Fibroblast of villous mesenchyme (primary cell): ENCODE measurements at regions not wholly inside any gene's neighbourhood (a gene's known extent, or its start where the extent isn't known, plus 50 kb on each side); places are given as distances from the start of the nearest gene placed in this dataset.
"Not testable (repeated sequence)": the region's sequence is repeated elsewhere in the genome, so short reads cannot be mapped to it uniquely, and the experiment has no call there.

Experiments used
- DNase-seq: peaks from one replicate; pipeline ENCODE4 v3.0.0-alpha.2; 2010; ENCODE audit warnings: low read depth
- H3K4me3 ChIP-seq: 2 replicates; pipeline ENCODE4 v1.5.1; 2011; ENCODE audit warnings: low read depth, mild to moderate bottlenecking, low read length
- TF ChIP-seq, protein P1 (sequence below): IDR thresholded peaks from 2 replicates; pipeline ENCODE4 v1.5.1; 2012; ENCODE audit warnings: low read depth, mild to moderate bottlenecking, low read length; ENCODE audit not compliant: insufficient read depth

DNA sequence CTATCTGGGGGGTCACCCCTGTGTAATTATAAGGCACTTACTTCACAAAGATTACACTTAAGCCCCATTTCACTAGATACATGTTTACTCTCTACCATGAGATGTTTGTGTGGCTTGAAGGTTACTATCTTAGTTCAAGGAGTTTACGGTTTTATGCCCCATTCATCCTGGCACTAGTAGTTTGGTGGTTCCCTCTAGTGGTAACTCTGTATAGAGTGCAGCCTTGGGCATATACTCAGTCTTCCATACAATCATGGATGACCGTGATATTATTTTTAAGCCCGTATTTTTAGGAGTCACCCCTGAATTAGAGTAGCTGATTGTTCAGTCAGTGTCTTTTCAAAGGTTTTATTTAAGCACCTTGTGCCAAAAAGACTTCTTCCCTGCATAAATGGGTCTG is 109.9 kb upstream of the FAM47C start:
- DNase-seq: no peak
- TF ChIP-seq, protein P1, sequence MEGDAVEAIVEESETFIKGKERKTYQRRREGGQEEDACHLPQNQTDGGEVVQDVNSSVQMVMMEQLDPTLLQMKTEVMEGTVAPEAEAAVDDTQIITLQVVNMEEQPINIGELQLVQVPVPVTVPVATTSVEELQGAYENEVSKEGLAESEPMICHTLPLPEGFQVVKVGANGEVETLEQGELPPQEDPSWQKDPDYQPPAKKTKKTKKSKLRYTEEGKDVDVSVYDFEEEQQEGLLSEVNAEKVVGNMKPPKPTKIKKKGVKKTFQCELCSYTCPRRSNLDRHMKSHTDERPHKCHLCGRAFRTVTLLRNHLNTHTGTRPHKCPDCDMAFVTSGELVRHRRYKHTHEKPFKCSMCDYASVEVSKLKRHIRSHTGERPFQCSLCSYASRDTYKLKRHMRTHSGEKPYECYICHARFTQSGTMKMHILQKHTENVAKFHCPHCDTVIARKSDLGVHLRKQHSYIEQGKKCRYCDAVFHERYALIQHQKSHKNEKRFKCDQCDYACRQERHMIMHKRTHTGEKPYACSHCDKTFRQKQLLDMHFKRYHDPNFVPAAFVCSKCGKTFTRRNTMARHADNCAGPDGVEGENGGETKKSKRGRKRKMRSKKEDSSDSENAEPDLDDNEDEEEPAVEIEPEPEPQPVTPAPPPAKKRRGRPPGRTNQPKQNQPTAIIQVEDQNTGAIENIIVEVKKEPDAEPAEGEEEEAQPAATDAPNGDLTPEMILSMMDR: peak; percentile 28
- no peak overlapping the region for H3K4me3 ChIP-seq

DNA sequence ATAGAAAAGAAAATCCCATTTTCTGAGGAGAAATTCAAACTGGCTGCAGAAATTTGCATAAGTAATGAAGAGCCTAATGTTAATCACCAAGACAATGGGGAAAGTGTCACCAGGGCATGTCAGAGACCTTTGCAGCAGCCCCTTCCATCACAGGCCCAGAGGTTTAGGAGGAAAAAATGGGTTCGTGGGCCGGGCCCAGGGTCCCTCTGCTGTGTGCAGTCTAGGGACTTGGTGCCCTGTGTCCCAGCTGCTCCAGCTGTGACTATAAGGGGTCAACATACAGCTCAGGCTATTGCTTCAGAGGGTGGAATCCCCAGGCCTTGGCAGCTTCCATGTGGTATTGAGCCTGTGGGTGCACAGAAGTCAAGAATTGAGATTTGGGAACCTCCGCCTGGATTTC is 103.6 kb upstream of the FAM47C start:
- DNase-seq, H3K4me3 ChIP-seq: not testable (repeated sequence)

DNA sequence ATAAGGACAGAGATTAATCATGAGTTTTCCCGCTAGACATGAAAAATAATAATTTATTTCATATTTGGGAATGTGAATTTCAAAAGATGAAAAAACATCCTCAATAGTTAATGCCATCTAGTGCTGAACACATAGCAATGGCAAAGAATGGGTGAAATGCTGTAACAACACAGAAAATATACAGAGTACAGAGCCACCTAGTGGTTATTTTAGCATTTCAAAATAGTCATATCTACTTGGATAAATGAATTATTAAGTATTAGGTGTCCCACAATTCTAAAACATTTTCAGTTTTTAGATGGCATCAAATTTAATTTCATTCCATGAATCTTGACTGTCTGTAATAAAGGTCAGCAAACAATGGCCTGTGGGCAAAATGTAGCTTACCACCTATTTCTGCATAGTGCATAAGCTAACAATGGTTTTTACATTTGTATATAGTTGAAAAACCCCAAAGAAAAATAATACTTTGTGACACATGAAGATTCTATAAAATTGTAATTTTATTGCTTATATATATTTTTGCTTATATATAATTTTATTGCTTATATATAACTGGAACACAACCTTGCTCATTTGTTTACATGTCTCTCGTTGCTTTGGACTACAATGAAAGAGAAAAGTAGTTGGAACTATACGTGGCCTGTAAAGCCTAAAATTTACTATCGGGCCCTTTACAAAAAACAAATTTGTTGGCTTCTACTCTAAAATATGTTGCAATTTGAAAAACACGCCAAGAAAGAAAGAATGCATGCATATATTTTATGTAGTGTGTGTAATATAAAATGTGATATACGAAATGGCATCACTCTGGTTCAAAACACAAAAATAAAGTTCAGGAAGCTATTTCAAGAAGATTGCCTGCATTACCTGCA is 99.1 kb upstream of the FAM47C start:
- H3K4me3 ChIP-seq: no peak overlapping the region
- peak; percentile 8 for DNase-seq
- TF ChIP-seq, protein P1: peak; percentile 40

DNA sequence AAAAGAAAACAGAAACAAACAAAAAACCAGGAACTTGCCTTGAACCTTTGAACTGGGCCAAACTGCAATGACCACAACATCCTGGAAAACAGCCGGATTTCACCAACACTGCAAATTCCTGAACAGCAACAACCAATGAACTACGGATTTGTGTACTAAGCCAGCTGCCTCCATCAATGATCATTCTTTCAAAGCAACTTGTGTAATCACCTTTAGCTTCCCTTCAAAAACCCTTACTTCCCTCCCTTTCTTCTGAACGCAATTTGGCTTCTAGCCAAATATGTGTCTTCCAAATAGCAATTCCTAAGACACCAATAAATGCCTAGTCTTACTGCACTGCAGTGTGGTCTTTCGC is 98.5 kb upstream of the FAM47C start:
- H3K4me3 ChIP-seq: no peak overlapping the region
- no peak for DNase-seq
- TF ChIP-seq, protein P1: no peak

DNA sequence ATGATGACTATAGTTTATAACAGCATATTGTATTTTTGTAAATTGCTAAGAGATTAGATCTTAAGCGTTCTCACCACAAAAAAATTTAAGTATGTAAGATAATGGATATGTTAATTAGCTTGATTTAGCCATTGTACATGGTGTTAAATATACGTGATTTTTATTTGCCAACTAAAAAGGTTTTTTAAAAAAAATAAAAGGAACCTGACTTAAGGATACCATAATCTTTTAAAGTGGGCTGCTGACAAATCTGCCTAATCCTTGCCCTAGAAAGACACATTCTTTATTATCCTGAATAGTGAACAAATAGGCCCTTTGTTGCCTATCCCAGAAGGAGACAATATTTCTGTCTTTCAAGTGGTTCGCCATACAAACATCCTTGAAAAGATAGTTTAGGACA is 94.6 kb upstream of the FAM47C start:
- no peak overlapping the region for H3K4me3 ChIP-seq
- TF ChIP-seq, protein P1: no peak
- DNase-seq: no peak

DNA sequence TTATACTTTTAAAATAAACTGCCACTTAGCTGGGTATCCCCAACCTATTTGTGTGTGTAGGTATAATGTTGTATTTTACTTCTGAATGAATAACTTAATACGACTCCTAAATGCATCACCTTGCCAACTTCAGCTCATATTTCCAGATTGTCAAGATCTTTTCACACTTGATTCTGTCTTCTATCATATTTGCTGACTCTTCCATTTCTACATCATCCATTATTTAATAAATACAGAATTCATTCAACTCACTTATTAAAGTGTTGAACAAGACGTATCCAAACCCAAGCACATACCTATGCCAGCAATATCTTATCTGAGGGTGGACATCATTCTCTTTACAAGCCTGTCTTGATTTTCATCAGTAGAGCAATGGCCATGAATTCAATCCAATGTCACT is 91.2 kb upstream of the FAM47C start:
- TF ChIP-seq, protein P1: no peak
- no peak overlapping the region for H3K4me3 ChIP-seq

DNA sequence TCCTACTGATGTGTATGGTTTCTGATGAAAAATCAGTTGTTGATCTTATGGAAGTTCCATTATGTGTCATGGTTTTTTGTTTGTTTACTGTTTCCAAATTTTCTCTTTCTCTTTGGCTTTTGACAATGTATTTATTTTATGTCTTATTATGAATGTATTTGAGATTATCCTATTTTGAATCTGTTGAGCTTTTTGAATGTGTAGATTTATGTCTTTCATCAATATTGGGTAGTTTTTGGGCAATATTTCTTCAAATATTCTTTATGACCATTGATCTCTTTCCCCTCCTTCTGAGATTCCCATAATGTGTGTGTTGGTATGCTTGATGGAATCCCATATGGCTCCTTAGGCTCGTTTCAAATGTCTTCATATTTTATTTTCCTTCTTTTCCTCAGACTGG is 80.5 kb upstream of the FAM47C start:
- TF ChIP-seq, protein P1: no peak
- no peak overlapping the region for H3K4me3 ChIP-seq
- no peak for DNase-seq

More for the DNA sequence above, 91.2 kb upstream of the FAM47C start:
- DNase-seq: no peak
